Right ventricle myocardium inferior (tissue), 1 donor: ENCODE measurements at regions not wholly inside any gene's neighbourhood (a gene's known extent, or its start where the extent isn't known, plus 50 kb on each side); places are given as distances from the start of the nearest gene placed in this dataset.
"Not testable (repeated sequence)": the region's sequence is repeated elsewhere in the genome, so short reads cannot be mapped to it uniquely, and the experiment has no call there.

ENCODE experiments used
- ATAC-seq: fragments of 200-7000 bp; cut with Tn5 transposase; one replicate; pipeline ENCODE4 v1.9.1; 2020; ENCODE audit warnings: mild to moderate bottlenecking, moderate library complexity
- DNase-seq: peaks from one replicate; pipeline ENCODE4 v3.0.0; 2021; ENCODE audit errors: missing footprints
- intact Hi-C: fragments of 100-400 bp; cut with DNase I; formaldehyde crosslinking; loops from one replicate; pipeline ENCODE4 v1.11.0; 2022
- donor health status: DM: no; HTN: yes; CAD: no; lungs with severe emphysema.

- ATAC-seq, result no peak
- intact Hi-C loops, result no loop called here
- DNase-seq, result no peak
Observed at GRCh38 chr18:4808891-4809290, 353.8 kb upstream of the DLGAP1 start.

GRCh38 chr18:4807604-4808293 lies 352.6 kb upstream of the DLGAP1 start:
- intact Hi-C loops, result no loop called here
- no peak for DNase-seq
- ATAC-seq, result no peak

GRCh38 chr18:4806331-4806730 lies 351.2 kb upstream of the DLGAP1 start:
- DNase-seq (no peak), ATAC-seq (no peak)
- intact Hi-C loops, result no loop called here

- intact Hi-C loops, result no loop called here
- no peak for DNase-seq
- ATAC-seq, result no peak
Observed at GRCh38 chr18:4802296-4802695, 347.2 kb upstream of the DLGAP1 start.

- no peak for ATAC-seq
- intact Hi-C loops, result no loop called here
- DNase-seq, result no peak
Observed at GRCh38 chr18:4801151-4801550, 346.0 kb upstream of the DLGAP1 start.

- intact Hi-C loops, result no loop called here
- no peak for ATAC-seq
- DNase-seq, result no peak
Observed at GRCh38 chr18:4797002-4797685, 342.0 kb upstream of the DLGAP1 start.

GRCh38 chr18:4789506-4789905 lies 334.4 kb upstream of the DLGAP1 start:
- no peak for ATAC-seq
- DNase-seq, result no peak
- intact Hi-C loops, result no loop called here

GRCh38 chr18:4781873-4782272 lies 326.8 kb upstream of the DLGAP1 start:
- DNase-seq, result no peak
- ATAC-seq, result no peak
- intact Hi-C loops, result no loop called here

GRCh38 chr18:4765401-4765800 lies 310.3 kb upstream of the DLGAP1 start:
- intact Hi-C loops, result no loop called here
- DNase-seq (no peak), ATAC-seq (no peak)

- no peak for DNase-seq
- intact Hi-C loops, result no loop called here
- no peak for ATAC-seq
Observed at GRCh38 chr18:4762330-4762729, 307.2 kb upstream of the DLGAP1 start.

GRCh38 chr18:4758980-4759379 lies 303.9 kb upstream of the DLGAP1 start:
- intact Hi-C loops, result no loop called here
- ATAC-seq (no peak), DNase-seq (no peak)

- ATAC-seq (no peak), DNase-seq (no peak)
- intact Hi-C loops, result no loop called here
Observed at GRCh38 chr18:4755848-4756247, 300.7 kb upstream of the DLGAP1 start.

GRCh38 chr18:4753151-4753550 lies 298.0 kb upstream of the DLGAP1 start:
- ATAC-seq, intact Hi-C loops, DNase-seq: not testable (repeated sequence)

- ATAC-seq (no peak), DNase-seq (no peak)
- intact Hi-C loops, result no loop called here
Observed at GRCh38 chr18:4751523-4751922, 296.4 kb upstream of the DLGAP1 start.

- no peak for DNase-seq
- ATAC-seq, result no peak
- intact Hi-C loops, result no loop called here
Observed at GRCh38 chr18:4750393-4751346, 295.6 kb upstream of the DLGAP1 start.

GRCh38 chr18:4748975-4749374 lies 293.9 kb upstream of the DLGAP1 start:
- DNase-seq (no peak), ATAC-seq (no peak)
- intact Hi-C loops, result loop anchor here (10.0 kb wide), 1 partner anchor 384 kb away; no protein-coding TSS in a partner anchor

- DNase-seq (no peak), ATAC-seq (no peak)
- intact Hi-C loops, result no loop called here
Observed at GRCh38 chr18:4734903-4735302, 279.8 kb upstream of the DLGAP1 start.

GRCh38 chr18:4734021-4734420 lies 278.9 kb upstream of the DLGAP1 start:
- DNase-seq (no peak), ATAC-seq (no peak)
- intact Hi-C loops, result no loop called here

GRCh38 chr18:4721545-4721944 lies 266.4 kb upstream of the DLGAP1 start:
- DNase-seq (no peak), ATAC-seq (no peak)
- intact Hi-C loops, result no loop called here

GRCh38 chr18:4720518-4720917 lies 265.4 kb upstream of the DLGAP1 start:
- ATAC-seq (no peak), DNase-seq (no peak)
- intact Hi-C loops, result no loop called here
